NCI-H1105 (cell line): ENCODE measurements at regions not wholly inside any gene's neighbourhood (a gene's known extent, or its start where the extent isn't known, plus 50 kb on each side); places are given as distances from the start of the nearest gene placed in this dataset.

Experiments
- DNase-seq: peaks from one replicate; lab custom pipeline; 2025; lab: John Stamatoyannopoulos, UW

DNA sequence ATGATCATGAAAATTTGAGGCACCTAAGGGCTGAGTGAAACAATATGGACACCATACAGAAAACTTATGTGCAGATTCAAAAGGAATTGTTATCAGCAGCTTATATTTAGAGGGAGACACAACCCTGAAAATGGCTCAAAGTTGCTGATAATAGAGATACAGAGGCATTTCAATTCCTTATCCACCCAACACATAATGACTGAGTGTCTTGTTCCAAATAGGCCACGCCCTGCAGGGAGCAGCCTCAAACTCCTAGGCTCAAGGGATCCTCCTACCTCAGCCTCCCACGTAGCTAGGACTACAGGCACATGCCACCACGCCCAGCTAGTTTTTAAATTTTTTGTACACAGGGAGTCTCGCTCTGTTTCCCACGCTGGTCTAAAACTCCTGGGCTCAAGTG lies 79.0 kb downstream of the LBH start:
- DNase-seq: no peak

DNA sequence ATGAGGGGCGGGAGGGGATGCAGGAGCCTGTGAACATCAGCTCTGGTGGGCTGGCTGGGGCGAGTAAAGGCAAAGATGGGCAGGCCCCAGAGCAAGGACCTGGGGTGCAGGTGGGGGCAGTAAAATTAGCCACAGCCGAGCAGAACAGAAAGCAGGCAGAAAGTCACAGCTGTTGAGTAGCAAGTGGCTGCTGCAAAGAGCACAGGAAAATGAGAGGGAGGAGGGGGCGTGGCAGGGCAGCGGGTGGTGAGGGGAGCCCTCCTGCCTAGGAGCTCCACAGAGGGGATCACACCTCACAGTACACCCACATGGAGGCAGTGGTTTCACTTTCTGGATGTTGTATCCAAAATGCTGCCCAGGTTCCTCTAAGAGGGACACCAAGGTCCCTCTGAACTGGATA lies 79.6 kb downstream of the LBH start:
- DNase-seq: no peak

DNA sequence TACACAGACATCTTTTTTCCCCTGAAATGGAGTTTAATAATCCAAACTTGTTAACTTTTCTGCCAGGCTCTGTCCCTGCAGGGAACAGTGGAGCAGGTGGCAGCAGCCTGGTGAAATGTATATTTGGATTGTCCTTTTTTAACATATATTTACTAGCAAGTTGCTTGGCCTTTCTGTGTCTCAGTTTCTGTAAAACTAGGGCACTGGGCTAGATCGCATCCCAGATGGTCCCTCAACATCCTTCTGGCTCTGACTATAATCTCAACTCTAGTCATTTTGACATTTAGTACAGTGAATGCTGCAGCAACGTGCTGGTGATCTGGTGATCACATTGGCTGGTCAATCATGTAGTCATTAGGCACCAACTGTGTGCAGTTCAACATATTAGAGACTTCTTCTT lies 80.4 kb downstream of the LBH start:
- DNase-seq: no peak

- no peak for DNase-seq
Measured at GRCh38 chr2:30312916-30313315, 81.6 kb downstream of the LBH start.

GRCh38 chr2:30314981-30315380 lies 83.6 kb downstream of the LBH start:
- no peak for DNase-seq

- no peak for DNase-seq
Measured at GRCh38 chr2:30315391-30316063, 84.2 kb downstream of the LBH start.

DNA sequence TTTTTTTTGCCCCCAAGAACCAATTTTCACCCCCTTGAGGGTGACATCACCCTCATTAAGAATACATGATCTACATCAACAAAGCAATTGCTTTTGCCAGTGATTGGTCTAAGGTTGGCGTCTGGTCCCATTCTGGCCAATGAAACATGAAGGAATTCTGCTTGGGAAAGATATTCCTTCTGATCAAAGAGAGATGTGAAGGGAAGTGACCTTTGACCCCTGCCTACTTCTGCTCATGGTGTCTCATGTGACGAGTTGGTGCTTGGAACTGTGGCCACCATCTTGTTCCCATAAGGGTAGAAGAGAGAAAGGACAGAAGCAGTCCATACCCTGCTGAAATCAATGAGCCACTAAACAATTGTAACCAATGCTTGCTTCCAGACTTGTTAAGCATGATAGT lies 85.1 kb downstream of the LBH start:
- DNase-seq: no peak

- DNase-seq: no peak
Measured at GRCh38 chr2:30318987-30319782, 87.9 kb downstream of the LBH start.

DNA sequence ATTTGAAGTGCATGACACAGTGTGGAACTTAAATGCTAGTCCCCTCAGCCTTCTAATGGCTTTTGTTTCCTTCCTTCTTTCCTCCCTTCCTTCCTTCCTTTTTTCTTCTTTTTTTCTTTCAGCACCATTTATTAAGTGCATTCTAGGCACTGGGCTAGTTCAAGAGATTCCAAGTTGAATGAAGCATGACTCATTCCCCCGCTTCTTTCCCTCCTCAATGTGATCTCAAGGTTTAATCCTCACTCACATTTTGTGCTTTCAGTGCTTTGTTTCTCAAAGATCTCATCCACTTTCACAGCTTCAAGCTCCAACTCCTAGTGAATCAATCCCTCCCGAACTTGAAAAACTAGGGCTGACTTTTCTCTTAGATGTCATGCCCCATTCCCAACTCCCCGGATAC lies 90.1 kb downstream of the LBH start:
- no peak for DNase-seq

GRCh38 chr2:30323499-30323898 lies 92.2 kb downstream of the LBH start:
- DNase-seq: no peak

DNA sequence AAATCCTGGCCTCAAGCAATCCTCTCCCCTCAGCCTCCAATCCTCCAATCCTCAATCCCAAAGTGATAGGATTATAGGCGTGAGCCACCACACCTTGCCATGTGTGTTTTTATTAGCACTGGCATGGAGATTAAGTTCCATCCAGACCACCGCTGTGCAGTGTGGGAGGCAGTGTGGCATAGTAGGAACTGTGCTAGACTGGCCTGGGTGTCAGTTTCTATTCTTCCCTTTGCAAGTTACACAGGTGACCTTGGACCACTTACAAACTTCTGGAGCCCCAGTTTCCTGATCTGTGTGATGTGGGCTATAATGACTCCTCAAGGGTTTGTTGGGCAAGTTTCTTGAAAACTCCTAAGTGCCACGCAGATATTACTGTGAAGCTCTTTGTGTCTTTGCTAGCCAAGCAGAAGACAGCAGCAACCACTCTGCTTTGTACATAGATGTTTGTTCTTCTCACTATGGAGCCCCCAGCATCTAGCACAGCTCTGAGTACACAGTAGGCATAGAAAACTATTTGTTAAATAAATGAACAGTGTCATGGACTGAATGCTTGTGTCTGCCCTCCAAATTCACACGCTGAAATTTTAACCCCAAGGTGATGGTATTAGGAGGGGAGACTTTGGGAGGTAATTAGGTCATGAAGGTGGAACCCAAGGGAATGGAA lies 93.0 kb downstream of the LBH start:
- DNase-seq: no peak

GRCh38 chr2:30325600-30326328 lies 94.4 kb downstream of the LBH start:
- no peak for DNase-seq

DNA sequence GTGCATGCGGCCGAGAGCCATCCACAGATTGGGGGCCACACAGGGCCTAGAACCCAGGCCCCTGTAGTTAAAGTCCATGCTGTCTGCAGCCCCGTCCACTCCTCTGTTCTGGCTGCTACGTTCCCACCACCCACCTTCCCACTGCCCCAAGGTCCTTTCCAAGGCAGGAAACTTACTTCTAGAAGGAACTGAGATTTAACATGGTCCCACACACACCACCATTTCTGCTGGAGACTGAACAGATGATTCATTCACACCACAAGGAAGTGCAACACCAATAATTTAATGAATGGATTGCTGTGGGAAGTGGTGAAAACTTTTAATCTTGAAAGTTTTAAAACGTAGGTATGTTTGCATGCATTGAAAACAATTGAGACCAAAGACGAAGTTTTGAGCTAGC lies 95.2 kb downstream of the LBH start:
- DNase-seq: no peak

- DNase-seq: no peak
Measured at GRCh38 chr2:30331038-30331437, 99.7 kb downstream of the LBH start.

GRCh38 chr2:30331869-30332268 lies 100.5 kb downstream of the LBH start:
- no peak for DNase-seq

- DNase-seq: no peak
Measured at GRCh38 chr2:30332791-30333453, 101.6 kb downstream of the LBH start.

- no peak for DNase-seq
Measured at GRCh38 chr2:30334762-30335363, 103.5 kb downstream of the LBH start.

DNA sequence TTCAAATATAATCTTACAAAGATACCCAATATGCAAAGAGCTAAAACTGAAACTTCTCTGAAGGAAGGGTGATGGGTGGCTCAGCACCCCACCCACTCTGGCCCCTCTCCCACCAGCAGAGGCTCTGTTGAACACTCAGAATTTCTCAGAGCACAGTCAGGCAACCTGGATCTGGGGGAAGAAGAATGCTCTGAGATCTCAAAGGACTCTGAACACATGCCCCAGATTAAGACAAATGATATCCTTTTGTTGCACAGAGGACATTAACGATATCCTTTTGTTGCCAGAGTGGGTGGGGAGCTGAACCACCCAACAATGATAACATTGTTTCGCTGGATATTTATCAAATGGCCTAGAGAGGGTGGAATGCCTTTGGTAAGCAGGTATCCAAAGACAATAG lies 104.8 kb downstream of the LBH start:
- no peak for DNase-seq

- no peak for DNase-seq
Measured at GRCh38 chr2:30336978-30337841, 105.9 kb downstream of the LBH start.

DNA sequence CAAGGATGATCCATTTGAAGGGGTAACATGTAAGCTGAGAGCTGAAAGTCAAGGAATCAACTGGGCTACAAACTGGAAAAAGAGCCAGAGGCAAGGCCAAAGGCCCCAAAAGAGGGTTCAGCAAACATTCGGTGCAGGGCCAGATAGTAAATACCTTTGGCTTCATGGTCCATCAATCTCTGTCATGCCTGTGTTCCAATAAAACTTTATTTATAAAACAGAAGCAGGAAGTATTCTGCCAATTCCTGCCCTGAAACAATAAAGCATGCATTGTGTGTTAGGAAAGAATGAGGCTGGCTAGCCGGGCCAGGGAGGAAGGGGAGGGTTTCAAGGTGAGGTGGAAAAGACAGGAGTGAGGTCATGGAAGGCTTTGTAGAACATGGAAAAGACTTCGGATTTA lies 107.1 kb downstream of the LBH start:
- DNase-seq: no peak

GRCh38 chr2:30339071-30339470 lies 107.7 kb downstream of the LBH start:
- DNase-seq: no peak
